ENCODE measurements at regions not wholly inside any gene's neighbourhood (a gene's known extent, or its start where the extent isn't known, plus 50 kb on each side); places are given as distances from the start of the nearest gene placed in this dataset.

- Histone ChIP-seq H3K36me3 (ENCODE audit: insufficient read depth, insufficient read length, low read length) (no peaks in the 10 kb centered on the region), H3K9ac (ENCODE audit: insufficient read length, low read depth) (no peak overlapping the region), H3K27me3 (ENCODE audit: insufficient read depth, insufficient read length) (no peaks in the 10 kb centered on the region), H3K9me3 (ENCODE audit: insufficient read depth, low read length) (peaks cover 18% of the 10 kb centered on the region; the same call in 1 of the 2 replicates), H3K4me1 (ENCODE audit: insufficient read depth, insufficient read length) (no peaks in the 10 kb centered on the region), H3K4me3 (ENCODE audit: insufficient read length, low read depth) (no peak overlapping the region)
- no peak for TF ChIP-seq YY1 (IDR thresholded peaks at IDR 0.05; ENCODE audit: insufficient read depth, insufficient read length)
- no peak for TF ChIP-seq SUZ12 (IDR thresholded peaks at IDR 0.05; ENCODE audit: extremely low read depth, insufficient read depth, insufficient read length)
- no peak for TF ChIP-seq ZNF274 (IDR thresholded peaks at IDR 0.05; ENCODE audit: low read depth, low read length)
- no peak for DNase-seq (ENCODE audit: low read depth, low spot score)
Observed at GRCh38 chr16:86651823-86652222, 73.5 kb downstream of the FOXL1 start.

- peaks cover 4% of the 10 kb centered on the region; the same call in 1 of the 2 replicates for H3K9me3 ChIP-seq (ENCODE audit: insufficient read depth, low read length)
- no peak for TF ChIP-seq ZNF274 (IDR thresholded peaks at IDR 0.05; ENCODE audit: low read depth, low read length)
- TF ChIP-seq YY1 (IDR thresholded peaks at IDR 0.05; ENCODE audit: insufficient read depth, insufficient read length) = no peak
- no peak for TF ChIP-seq SUZ12 (IDR thresholded peaks at IDR 0.05; ENCODE audit: extremely low read depth, insufficient read depth, insufficient read length)
- no peaks in the 10 kb centered on the region for H3K4me1 ChIP-seq (ENCODE audit: insufficient read depth, insufficient read length)
- no peak for DNase-seq (ENCODE audit: low read depth, low spot score)
- H3K27me3 ChIP-seq (ENCODE audit: insufficient read depth, insufficient read length) = no peaks in the 10 kb centered on the region
- H3K36me3 ChIP-seq (ENCODE audit: insufficient read depth, insufficient read length, low read length) = no peaks in the 10 kb centered on the region
- no peak overlapping the region for H3K9ac ChIP-seq (ENCODE audit: insufficient read length, low read depth)
- H3K4me3 ChIP-seq (ENCODE audit: insufficient read length, low read depth) = no peak overlapping the region
Observed at GRCh38 chr16:86653285-86654006, 75.1 kb downstream of the FOXL1 start.

GRCh38 chr16:86657972-86658371 is 79.6 kb downstream of the FOXL1 start:
- H3K27me3 ChIP-seq (ENCODE audit: insufficient read depth, insufficient read length) = peaks cover 4% of the 10 kb centered on the region
- H3K4me1 ChIP-seq (ENCODE audit: insufficient read depth, insufficient read length) = no peaks in the 10 kb centered on the region
- H3K4me3 ChIP-seq (ENCODE audit: insufficient read length, low read depth) = no peak overlapping the region
- no peak overlapping the region for H3K9ac ChIP-seq (ENCODE audit: insufficient read length, low read depth)
- TF ChIP-seq ZNF274 (IDR thresholded peaks at IDR 0.05; ENCODE audit: low read depth, low read length) (no peak), SUZ12 (IDR thresholded peaks at IDR 0.05; ENCODE audit: extremely low read depth, insufficient read depth, insufficient read length) (no peak), YY1 (IDR thresholded peaks at IDR 0.05; ENCODE audit: insufficient read depth, insufficient read length) (no peak)
- DNase-seq (ENCODE audit: low read depth, low spot score) = no peak
- H3K9me3 ChIP-seq (ENCODE audit: insufficient read depth, low read length) = no peaks in the 10 kb centered on the region
- no peaks in the 10 kb centered on the region for H3K36me3 ChIP-seq (ENCODE audit: insufficient read depth, insufficient read length, low read length)

- DNase-seq (ENCODE audit: low read depth, low spot score) = no peak
- H3K4me3 ChIP-seq (ENCODE audit: insufficient read length, low read depth) = no peak overlapping the region
- H3K36me3 ChIP-seq (ENCODE audit: insufficient read depth, insufficient read length, low read length) = no peaks in the 10 kb centered on the region
- H3K4me1 ChIP-seq (ENCODE audit: insufficient read depth, insufficient read length) = no peaks in the 10 kb centered on the region
- H3K27me3 ChIP-seq (ENCODE audit: insufficient read depth, insufficient read length) = peaks cover 4% of the 10 kb centered on the region
- TF ChIP-seq ZNF274 (IDR thresholded peaks at IDR 0.05; ENCODE audit: low read depth, low read length) = no peak
- no peak for TF ChIP-seq SUZ12 (IDR thresholded peaks at IDR 0.05; ENCODE audit: extremely low read depth, insufficient read depth, insufficient read length)
- TF ChIP-seq YY1 (IDR thresholded peaks at IDR 0.05; ENCODE audit: insufficient read depth, insufficient read length) = no peak
- peaks cover 3% of the 10 kb centered on the region; the same call in 1 of the 2 replicates for H3K9me3 ChIP-seq (ENCODE audit: insufficient read depth, low read length)
- H3K9ac ChIP-seq (ENCODE audit: insufficient read length, low read depth) = no peak overlapping the region
Observed at GRCh38 chr16:86660623-86661022, 82.3 kb downstream of the FOXL1 start.

- Histone ChIP-seq H3K27me3 (ENCODE audit: insufficient read depth, insufficient read length) (peaks cover 4% of the 10 kb centered on the region), H3K4me1 (ENCODE audit: insufficient read depth, insufficient read length) (no peaks in the 10 kb centered on the region), H3K9ac (ENCODE audit: insufficient read length, low read depth) (no peak overlapping the region), H3K36me3 (ENCODE audit: insufficient read depth, insufficient read length, low read length) (no peaks in the 10 kb centered on the region), H3K4me3 (ENCODE audit: insufficient read length, low read depth) (no peak overlapping the region), H3K9me3 (ENCODE audit: insufficient read depth, low read length) (peaks cover 3% of the 10 kb centered on the region; the same call in 1 of the 2 replicates)
- no peak for DNase-seq (ENCODE audit: low read depth, low spot score)
- TF ChIP-seq ZNF274 (IDR thresholded peaks at IDR 0.05; ENCODE audit: low read depth, low read length) = no peak
- no peak for TF ChIP-seq YY1 (IDR thresholded peaks at IDR 0.05; ENCODE audit: insufficient read depth, insufficient read length)
- TF ChIP-seq SUZ12 (IDR thresholded peaks at IDR 0.05; ENCODE audit: extremely low read depth, insufficient read depth, insufficient read length) = no peak
Observed at GRCh38 chr16:86661706-86662105, 83.4 kb downstream of the FOXL1 start.

- TF ChIP-seq SUZ12 (IDR thresholded peaks at IDR 0.05; ENCODE audit: extremely low read depth, insufficient read depth, insufficient read length) (no peak), ZNF274 (IDR thresholded peaks at IDR 0.05; ENCODE audit: low read depth, low read length) (no peak), YY1 (IDR thresholded peaks at IDR 0.05; ENCODE audit: insufficient read depth, insufficient read length) (no peak)
- H3K9me3 ChIP-seq (ENCODE audit: insufficient read depth, low read length) = peaks cover 3% of the 10 kb centered on the region; the same call in 1 of the 2 replicates
- no peaks in the 10 kb centered on the region for H3K4me1 ChIP-seq (ENCODE audit: insufficient read depth, insufficient read length)
- no peak overlapping the region for H3K4me3 ChIP-seq (ENCODE audit: insufficient read length, low read depth)
- no peak overlapping the region for H3K9ac ChIP-seq (ENCODE audit: insufficient read length, low read depth)
- peaks cover 4% of the 10 kb centered on the region for H3K27me3 ChIP-seq (ENCODE audit: insufficient read depth, insufficient read length)
- no peaks in the 10 kb centered on the region for H3K36me3 ChIP-seq (ENCODE audit: insufficient read depth, insufficient read length, low read length)
- DNase-seq (ENCODE audit: low read depth, low spot score) = no peak
Observed at GRCh38 chr16:86662195-86662594, 83.8 kb downstream of the FOXL1 start.

- Histone ChIP-seq H3K4me1 (ENCODE audit: insufficient read depth, insufficient read length) (no peaks in the 10 kb centered on the region), H3K27me3 (ENCODE audit: insufficient read depth, insufficient read length) (peaks cover 4% of the 10 kb centered on the region), H3K4me3 (ENCODE audit: insufficient read length, low read depth) (no peak overlapping the region), H3K9me3 (ENCODE audit: insufficient read depth, low read length) (peaks cover 3% of the 10 kb centered on the region; the same call in 1 of the 2 replicates), H3K9ac (ENCODE audit: insufficient read length, low read depth) (no peak overlapping the region), H3K36me3 (ENCODE audit: insufficient read depth, insufficient read length, low read length) (no peaks in the 10 kb centered on the region)
- DNase-seq (ENCODE audit: low read depth, low spot score) = no peak
- TF ChIP-seq ZNF274 (IDR thresholded peaks at IDR 0.05; ENCODE audit: low read depth, low read length) (no peak), SUZ12 (IDR thresholded peaks at IDR 0.05; ENCODE audit: extremely low read depth, insufficient read depth, insufficient read length) (no peak), YY1 (IDR thresholded peaks at IDR 0.05; ENCODE audit: insufficient read depth, insufficient read length) (no peak)
Observed at GRCh38 chr16:86662740-86663139, 84.4 kb downstream of the FOXL1 start.
